Chondrocyte (in vitro differentiated cells): ENCODE measurements at regions not wholly inside any gene's neighbourhood (a gene's known extent, or its start where the extent isn't known, plus 50 kb on each side); places are given as distances from the start of the nearest gene placed in this dataset.

Experiments used
- DNase-seq: peaks from one replicate; pipeline ENCODE4 v3.0.0; 2021; ENCODE audit warnings: mixed read lengths, low spot score
- H3K27ac Mint-ChIP-seq: one replicate; pipeline ENCODE4 v1.8.0; 2021; ENCODE audit warnings: mild to moderate bottlenecking, moderate library complexity, mixed read lengths; ENCODE audit not compliant: unreplicated experiment
- H3K27me3 Mint-ChIP-seq: 2 replicates; pipeline ENCODE4 v1.8.0; 2021; ENCODE audit warnings: low read depth, mixed read lengths
- H3K36me3 Mint-ChIP-seq: 2 replicates; pipeline ENCODE4 v1.8.0; 2021; ENCODE audit warnings: low read depth, mixed read lengths
- H3K4me1 Mint-ChIP-seq: 2 replicates; pipeline ENCODE4 v1.8.0; 2021; ENCODE audit warnings: low read depth, mild to moderate bottlenecking, mixed read lengths
- H3K4me3 Mint-ChIP-seq: one replicate; pipeline ENCODE4 v1.8.0; 2021; ENCODE audit warnings: mild to moderate bottlenecking, moderate library complexity, mixed read lengths; ENCODE audit not compliant: unreplicated experiment
- H3K9me3 Mint-ChIP-seq: 2 replicates; pipeline ENCODE4 v1.8.0; 2021; ENCODE audit warnings: low read depth, mixed read lengths
- CTCF ChIP-seq: fragments of 200-600 bp; sonication (generic); IDR thresholded peaks from 2 replicates; pipeline ENCODE4 v1.5.0; 2021; ENCODE audit warnings: antibody characterized with exemption, mild to moderate bottlenecking, moderate library complexity

DNA sequence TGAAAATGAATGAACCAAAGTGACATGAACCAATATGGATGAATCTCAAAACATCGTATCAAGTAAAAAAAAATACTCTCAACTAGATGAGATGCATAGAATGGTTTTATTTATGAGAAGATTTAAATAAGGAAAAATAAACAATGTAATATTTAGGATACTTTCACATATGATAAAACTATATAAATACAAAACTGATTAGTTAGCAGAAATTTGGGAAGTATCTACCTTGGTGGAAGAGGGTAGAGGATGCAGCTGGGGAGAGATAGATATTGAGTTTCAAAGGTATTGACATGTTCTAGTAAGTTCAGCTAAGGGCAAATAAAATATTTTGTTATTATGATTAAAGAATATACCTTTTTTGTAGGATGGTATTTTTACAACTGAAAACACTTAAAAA lies 463.1 kb downstream of the SH2D4B start:
- no peak overlapping the region for H3K4me3 Mint-ChIP-seq
- peaks cover 4% of the 10 kb centered on the region for H3K9me3 Mint-ChIP-seq
- H3K27ac Mint-ChIP-seq = no peak overlapping the region
- no peak for TF ChIP-seq CTCF
- no peaks in the 10 kb centered on the region for H3K36me3 Mint-ChIP-seq
- peaks cover 1% of the 10 kb centered on the region for H3K27me3 Mint-ChIP-seq
- H3K4me1 Mint-ChIP-seq = peaks cover 9% of the 10 kb centered on the region
- no peak for DNase-seq

- Mint-ChIP-seq H3K4me3 (no peak overlapping the region), H3K4me1 (peaks cover 9% of the 10 kb centered on the region), H3K36me3 (no peaks in the 10 kb centered on the region), H3K27ac (no peak overlapping the region), H3K9me3 (no peaks in the 10 kb centered on the region), H3K27me3 (peaks cover 1% of the 10 kb centered on the region)
- TF ChIP-seq CTCF = no peak
- no peak for DNase-seq
Measured at GRCh38 chr10:81002382-81002781, 464.7 kb downstream of the SH2D4B start.

DNA sequence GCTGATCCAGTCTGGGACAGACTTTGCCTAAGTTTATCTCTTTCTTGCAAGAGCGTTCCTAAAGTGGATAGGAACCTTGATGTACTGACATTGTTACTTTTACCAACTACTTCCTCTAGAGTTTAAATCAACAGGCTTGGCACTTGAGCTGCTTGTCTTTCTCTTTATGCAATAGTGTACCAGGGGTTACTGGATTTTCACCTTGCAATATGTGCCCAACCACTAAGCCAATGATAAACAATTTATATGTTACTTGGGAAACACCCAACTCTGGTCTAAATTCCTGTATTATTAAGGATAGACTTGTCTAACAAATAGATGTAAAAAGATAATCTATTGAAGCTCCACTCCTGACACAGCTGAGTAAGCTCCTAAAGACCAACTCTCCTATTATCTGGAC lies 470.2 kb downstream of the SH2D4B start:
- no peaks in the 10 kb centered on the region for H3K9me3 Mint-ChIP-seq
- H3K27ac Mint-ChIP-seq = no peak overlapping the region
- peaks cover 9% of the 10 kb centered on the region for H3K4me1 Mint-ChIP-seq
- no peaks in the 10 kb centered on the region for H3K36me3 Mint-ChIP-seq
- TF ChIP-seq CTCF = no peak
- no peak for DNase-seq
- H3K4me3 Mint-ChIP-seq = no peak overlapping the region
- H3K27me3 Mint-ChIP-seq = peaks cover 8% of the 10 kb centered on the region

GRCh38 chr10:81008726-81009125 lies 471.0 kb downstream of the SH2D4B start:
- no peak for TF ChIP-seq CTCF

GRCh38 chr10:81009296-81009695 lies 471.6 kb downstream of the SH2D4B start:
- no peak for DNase-seq
- Mint-ChIP-seq H3K27ac (no peak overlapping the region), H3K9me3 (no peaks in the 10 kb centered on the region), H3K27me3 (peaks cover 14% of the 10 kb centered on the region), H3K36me3 (no peaks in the 10 kb centered on the region), H3K4me1 (no peaks in the 10 kb centered on the region), H3K4me3 (no peak overlapping the region)
- no peak for TF ChIP-seq CTCF

More at GRCh38 chr10:81008726-81009125, 471.0 kb downstream of the SH2D4B start:
- no peaks in the 10 kb centered on the region for H3K36me3 Mint-ChIP-seq
- H3K4me3 Mint-ChIP-seq = no peak overlapping the region
- H3K27ac Mint-ChIP-seq = no peak overlapping the region
- peaks cover 13% of the 10 kb centered on the region for H3K27me3 Mint-ChIP-seq
- H3K9me3 Mint-ChIP-seq = no peaks in the 10 kb centered on the region
- DNase-seq = no peak
- peaks cover 2% of the 10 kb centered on the region for H3K4me1 Mint-ChIP-seq
